HG03521 (cell line): ENCODE measurements at regions not wholly inside any gene's neighbourhood (a gene's known extent, or its start where the extent isn't known, plus 50 kb on each side); places are given as distances from the start of the nearest gene placed in this dataset.

Source experiments
- ATAC-seq: cut with Tn5 transposase; IDR thresholded peaks from one replicate; pipeline ENCODE4 v1.9.1; 2021; ENCODE audit warnings: mild to moderate bottlenecking, moderate library complexity; ENCODE audit not compliant: unreplicated experiment

GRCh38 chr13:73248711-73249580, 190.1 kb downstream of the KLF5 start:
- ATAC-seq = no peak

DNA sequence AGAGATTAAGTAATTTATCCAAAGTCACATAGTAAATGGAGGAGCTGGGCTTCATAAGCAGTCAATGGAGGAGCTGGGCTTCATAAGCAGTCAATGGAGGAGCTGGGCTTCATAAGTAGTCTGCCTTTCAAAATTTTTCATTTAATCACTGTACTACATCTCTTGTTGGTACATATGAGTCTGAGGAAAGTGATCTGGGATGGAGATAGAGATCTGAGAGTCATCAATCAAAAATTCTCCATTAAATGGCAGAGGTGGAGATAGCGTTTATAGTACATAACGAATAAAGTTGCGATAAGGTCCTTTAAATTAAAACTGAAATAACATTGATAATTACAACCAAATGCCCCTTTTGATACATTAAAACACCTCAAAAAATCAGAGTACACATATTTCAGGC, 189.3 kb downstream of the KLF5 start:
- ATAC-seq = no peak

GRCh38 chr13:73245246-73245645, 186.4 kb downstream of the KLF5 start:
- ATAC-seq = no peak

- no peak for ATAC-seq
Observed at GRCh38 chr13:73244467-73244866, 185.7 kb downstream of the KLF5 start.

GRCh38 chr13:73242515-73243015, 183.8 kb downstream of the KLF5 start:
- no peak for ATAC-seq

- ATAC-seq = no peak
Observed at GRCh38 chr13:73240193-73240592, 181.4 kb downstream of the KLF5 start.

GRCh38 chr13:73235385-73235784, 176.6 kb downstream of the KLF5 start:
- no peak for ATAC-seq

DNA sequence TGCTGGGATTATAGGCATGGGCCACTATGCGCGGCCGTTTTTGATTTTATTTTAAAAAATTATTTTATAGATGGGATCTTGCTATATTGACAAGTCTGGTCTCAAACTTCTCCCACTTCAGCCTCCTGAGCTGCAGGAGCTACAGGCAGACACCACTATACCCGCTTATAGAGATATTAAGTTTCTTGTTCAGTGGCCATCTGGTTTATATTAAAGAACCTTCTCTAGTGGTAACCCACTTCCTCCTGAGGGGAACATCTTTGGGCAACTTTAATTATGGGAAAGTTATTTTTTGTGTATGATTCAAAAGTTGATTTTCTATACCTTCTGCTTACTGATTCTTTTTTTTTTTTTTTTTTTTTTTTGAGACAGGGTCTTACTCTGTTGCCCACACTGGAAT, 172.7 kb downstream of the KLF5 start:
- no peak for ATAC-seq

DNA sequence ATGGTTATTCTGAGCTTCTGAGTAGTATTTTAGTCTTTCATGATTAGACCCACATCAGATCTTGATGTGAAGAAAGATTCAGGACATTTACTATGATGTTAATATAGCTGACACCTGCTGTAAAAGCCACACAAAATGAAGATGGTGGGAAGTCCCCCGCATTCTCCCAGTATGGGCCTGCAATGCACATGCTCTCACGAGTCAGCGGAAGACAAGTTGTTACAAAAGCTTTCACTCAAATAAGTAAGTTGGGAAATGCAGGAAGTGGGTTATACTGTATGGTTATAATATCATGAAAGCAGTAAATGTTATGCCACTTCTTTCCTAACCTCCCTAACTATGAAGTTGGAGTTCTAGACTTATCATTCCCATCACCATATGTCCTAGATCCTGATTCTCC, 171.9 kb downstream of the KLF5 start:
- ATAC-seq = no peak

- no peak for ATAC-seq
Observed at GRCh38 chr13:73228546-73228945, 169.7 kb downstream of the KLF5 start.

DNA sequence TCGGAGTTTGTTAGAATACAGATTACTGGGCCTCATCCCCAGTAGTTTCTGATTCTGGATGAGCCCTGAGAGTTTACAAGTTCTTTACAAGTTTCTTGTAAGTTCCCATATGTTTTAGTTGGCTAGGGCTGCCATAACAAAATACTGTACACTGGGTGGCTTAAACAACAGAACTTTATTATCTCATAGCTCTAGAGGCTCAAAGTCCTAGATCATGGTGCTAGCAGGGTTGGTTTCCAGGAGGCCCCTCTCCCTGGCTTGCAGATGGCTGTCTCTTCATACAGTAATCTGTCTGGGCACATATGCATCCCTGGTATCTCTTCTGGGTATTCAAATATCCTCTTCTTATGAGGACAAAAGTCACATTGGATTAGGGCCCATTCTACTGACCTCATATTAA, 167.2 kb downstream of the KLF5 start:
- ATAC-seq = no peak

- no peak for ATAC-seq
Observed at GRCh38 chr13:73224703-73225102, 165.9 kb downstream of the KLF5 start.

DNA sequence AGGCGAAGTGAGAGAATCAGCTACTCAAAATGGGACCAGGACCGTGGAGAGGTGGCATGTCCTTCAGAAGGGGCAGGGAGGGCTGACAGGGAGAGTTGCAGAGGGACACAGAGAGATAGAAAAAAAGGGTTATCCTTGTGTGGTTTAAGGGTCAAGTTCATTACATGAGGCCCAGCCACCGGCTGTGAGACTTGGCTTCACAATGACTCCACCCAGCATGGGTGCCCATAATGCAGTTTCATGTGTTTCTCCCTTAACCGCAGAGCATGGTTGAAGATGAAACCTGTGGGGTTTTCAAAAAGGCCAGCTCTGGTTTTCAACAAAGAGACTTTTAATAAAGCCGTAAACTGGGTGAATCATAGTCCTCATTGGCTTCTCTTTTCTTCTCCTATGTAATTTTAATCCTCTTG, 164.6 kb downstream of the KLF5 start:
- peak; percentile 73 for ATAC-seq

DNA sequence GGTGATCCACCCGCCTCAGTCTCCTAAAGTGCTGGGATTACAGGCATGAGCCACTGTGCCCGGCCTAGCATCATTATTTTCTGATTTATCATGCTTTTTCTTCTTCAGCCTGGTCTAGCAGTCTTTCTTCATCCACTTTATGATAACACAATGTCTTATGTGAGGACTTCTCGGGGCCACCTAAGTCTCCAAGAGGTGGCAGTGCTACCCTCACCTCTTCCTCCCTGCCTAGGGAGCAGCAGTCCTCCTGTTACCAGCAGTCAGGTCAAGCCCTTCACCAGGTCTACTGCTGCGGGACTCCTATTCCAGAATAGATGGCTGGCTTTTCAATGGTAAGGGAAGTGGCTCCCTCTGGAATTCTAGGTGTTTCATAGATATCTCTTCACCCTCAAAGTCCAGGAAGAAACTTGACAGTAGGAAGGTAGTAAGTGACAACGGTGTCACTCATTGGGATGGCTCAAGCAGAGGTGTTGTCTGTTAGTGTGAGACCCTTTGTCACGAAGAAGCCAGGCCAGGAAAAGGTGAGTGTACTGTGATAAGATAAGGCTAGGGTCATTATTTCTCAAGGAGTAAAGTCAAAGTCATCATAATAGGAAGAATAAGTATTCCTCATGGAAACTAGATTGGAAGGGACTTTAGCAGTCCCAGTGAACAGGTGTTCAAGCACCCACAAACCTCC, 164.0 kb downstream of the KLF5 start:
- no peak for ATAC-seq

- no peak for ATAC-seq
Observed at GRCh38 chr13:73220966-73221720, 162.3 kb downstream of the KLF5 start.

DNA sequence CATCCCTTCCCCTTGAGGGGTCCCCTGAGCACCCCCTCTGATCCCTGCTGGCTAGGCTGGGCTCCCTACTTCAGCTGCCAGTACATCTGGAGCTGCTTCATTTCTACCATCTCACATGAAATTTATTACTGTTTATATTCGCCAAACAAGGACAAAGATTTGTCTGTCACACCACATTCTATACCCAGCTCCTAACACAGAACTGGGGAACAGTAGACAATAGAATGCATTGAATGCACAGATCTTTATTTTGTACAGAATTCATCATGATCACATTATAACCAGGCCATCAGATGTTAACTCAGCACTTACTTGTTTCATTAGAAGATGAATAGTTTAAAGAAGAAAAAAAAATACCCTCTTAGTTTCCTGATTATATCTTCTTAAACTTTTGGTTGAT, 159.4 kb downstream of the KLF5 start:
- ATAC-seq = no peak

DNA sequence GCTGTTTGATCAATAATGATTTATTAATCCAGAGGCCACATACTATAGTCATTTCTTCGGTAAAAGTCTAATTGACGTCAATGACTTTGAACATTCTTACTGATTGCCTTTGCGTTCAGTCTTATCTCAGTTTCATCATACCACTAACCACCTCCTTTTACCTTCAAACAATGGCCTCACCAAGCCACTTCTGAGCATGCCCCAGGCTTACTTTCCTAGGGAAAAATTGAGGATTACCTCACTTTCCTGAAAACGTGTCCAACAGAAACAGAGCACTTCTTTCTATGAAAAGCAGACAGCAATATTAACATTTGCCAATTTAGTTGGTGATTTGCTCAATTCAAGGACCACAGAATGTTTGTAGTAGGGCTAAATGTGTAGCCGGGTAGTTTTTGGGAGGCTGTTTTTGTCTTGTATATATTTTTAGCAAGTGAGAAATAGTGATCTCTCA, 157.6 kb downstream of the KLF5 start:
- no peak for ATAC-seq

DNA sequence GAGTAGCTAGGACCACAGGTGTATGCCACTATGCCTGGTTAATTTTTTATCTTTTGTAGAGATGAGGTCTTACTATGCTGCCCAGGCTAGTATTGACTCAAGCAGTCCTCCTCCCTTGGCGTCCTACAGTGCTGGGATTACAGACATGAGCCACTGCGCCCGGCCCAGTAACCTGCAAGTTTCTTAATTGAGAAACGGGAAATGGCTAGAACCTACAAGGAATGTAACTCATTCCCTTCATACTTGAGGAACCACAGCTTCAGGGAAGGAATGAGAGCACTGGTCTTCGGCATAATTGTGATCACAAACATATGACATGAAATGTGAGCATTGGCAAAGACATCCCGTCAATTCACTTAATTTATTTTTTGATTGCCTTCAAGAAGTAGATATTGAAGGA, 157.0 kb downstream of the KLF5 start:
- ATAC-seq = no peak

- no peak for ATAC-seq
Observed at GRCh38 chr13:73212482-73212881, 153.7 kb downstream of the KLF5 start.

GRCh38 chr13:73210218-73210883, 151.5 kb downstream of the KLF5 start:
- no peak for ATAC-seq

DNA sequence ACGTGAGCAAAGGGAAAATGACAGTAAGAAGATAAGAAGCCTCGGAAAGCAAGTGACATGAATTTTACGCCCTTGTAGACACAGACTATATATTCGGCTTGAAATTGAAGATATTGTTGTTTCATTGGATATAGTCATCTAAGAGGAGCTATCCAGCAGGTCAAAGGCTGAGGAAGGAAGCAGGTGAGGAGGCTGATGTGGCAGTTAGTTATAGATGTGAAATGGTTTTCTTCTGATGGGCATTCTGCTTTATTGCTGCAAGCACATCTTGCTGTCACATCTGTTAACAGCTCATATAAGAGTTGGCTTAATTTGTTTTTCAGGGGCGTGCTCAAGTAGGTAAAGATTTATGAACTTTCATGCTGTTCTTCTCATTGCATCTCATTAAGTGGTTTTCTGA, 146.1 kb downstream of the KLF5 start:
- ATAC-seq = no peak
